Nephron progenitor cell (in vitro differentiated cells): ENCODE measurements at regions not wholly inside any gene's neighbourhood (a gene's known extent, or its start where the extent isn't known, plus 50 kb on each side); places are given as distances from the start of the nearest gene placed in this dataset.

Experiments
- DNase-seq: peaks from one replicate; pipeline ENCODE4 v3.0.0; 2021
- H3K27ac Mint-ChIP-seq: 2 replicates; pipeline ENCODE4 v1.8.0; 2021; ENCODE audit warnings: mild to moderate bottlenecking, moderate library complexity, mixed read lengths
- H3K27me3 Mint-ChIP-seq: 2 replicates; pipeline ENCODE4 v1.8.0; 2021; ENCODE audit warnings: mild to moderate bottlenecking, low read depth, mixed read lengths; ENCODE audit not compliant: poor library complexity
- H3K36me3 Mint-ChIP-seq: 2 replicates; pipeline ENCODE4 v1.8.0; 2021; ENCODE audit warnings: low read depth, mixed read lengths
- H3K4me1 Mint-ChIP-seq: 2 replicates; pipeline ENCODE4 v1.8.0; 2021; ENCODE audit warnings: mixed read lengths
- H3K4me3 Mint-ChIP-seq: 2 replicates; pipeline ENCODE4 v1.8.0; 2021; ENCODE audit warnings: mild to moderate bottlenecking, moderate library complexity, mixed read lengths
- H3K9me3 Mint-ChIP-seq: 2 replicates; pipeline ENCODE4 v1.8.0; 2021; ENCODE audit warnings: mild to moderate bottlenecking, moderate library complexity, mixed read lengths
- TF ChIP-seq, protein P1 (sequence below): fragments of 200-600 bp; sonication (generic); IDR thresholded peaks from 2 replicates; pipeline ENCODE4 v1.5.0; 2021; ENCODE audit warnings: antibody characterized with exemption

DNA sequence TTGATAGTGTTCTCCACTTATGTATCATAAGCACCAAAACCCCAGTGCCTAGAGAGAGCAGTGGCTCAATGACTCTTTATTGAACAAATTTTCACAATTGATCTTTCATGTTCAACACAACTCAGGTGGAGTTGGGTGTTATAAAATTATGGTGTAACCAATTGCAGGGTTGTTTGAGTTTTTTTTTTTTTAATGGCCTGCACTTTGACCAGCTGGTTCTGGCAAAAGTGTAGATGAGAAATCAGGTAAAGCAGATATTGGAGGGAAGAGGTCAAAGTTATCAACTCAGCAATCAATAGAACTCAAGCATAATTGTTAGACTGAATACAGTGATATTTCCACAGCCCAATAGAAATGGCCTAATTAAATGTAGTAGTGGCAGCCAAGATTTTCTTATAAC, 1386.3 kb downstream of the SUCLG1 start:
- TF ChIP-seq, protein P1, sequence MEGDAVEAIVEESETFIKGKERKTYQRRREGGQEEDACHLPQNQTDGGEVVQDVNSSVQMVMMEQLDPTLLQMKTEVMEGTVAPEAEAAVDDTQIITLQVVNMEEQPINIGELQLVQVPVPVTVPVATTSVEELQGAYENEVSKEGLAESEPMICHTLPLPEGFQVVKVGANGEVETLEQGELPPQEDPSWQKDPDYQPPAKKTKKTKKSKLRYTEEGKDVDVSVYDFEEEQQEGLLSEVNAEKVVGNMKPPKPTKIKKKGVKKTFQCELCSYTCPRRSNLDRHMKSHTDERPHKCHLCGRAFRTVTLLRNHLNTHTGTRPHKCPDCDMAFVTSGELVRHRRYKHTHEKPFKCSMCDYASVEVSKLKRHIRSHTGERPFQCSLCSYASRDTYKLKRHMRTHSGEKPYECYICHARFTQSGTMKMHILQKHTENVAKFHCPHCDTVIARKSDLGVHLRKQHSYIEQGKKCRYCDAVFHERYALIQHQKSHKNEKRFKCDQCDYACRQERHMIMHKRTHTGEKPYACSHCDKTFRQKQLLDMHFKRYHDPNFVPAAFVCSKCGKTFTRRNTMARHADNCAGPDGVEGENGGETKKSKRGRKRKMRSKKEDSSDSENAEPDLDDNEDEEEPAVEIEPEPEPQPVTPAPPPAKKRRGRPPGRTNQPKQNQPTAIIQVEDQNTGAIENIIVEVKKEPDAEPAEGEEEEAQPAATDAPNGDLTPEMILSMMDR = no peak
- Mint-ChIP-seq H3K4me3 (no peak overlapping the region), H3K9me3 (no peaks in the 10 kb centered on the region), H3K36me3 (no peaks in the 10 kb centered on the region), H3K27ac (no peak overlapping the region), H3K27me3 (no peaks in the 10 kb centered on the region), H3K4me1 (peaks cover 12% of the 10 kb centered on the region)
- no peak for DNase-seq

DNA sequence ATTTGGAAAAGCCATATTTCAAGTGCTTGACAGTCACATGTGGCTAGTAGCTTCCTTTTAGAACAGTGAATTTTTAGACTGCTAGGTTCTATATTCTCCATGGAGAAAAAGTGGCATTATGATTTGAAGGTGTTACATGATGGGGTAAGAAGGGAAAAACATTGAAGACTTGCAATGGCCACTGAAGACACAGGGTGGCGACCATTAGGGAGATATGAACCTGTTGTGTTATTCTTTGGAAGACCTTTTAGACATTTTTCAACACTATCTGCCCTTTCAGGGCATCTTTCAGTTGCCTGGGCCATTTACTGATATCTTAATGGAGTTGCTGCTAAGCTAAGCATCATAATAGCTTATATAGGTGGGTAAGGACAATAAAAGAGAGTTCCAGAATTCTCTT, 1387.2 kb downstream of the SUCLG1 start:
- TF ChIP-seq, protein P1 = no peak
- Mint-ChIP-seq H3K4me3 (no peak overlapping the region), H3K27me3 (no peaks in the 10 kb centered on the region), H3K9me3 (no peaks in the 10 kb centered on the region), H3K4me1 (peaks cover 14% of the 10 kb centered on the region), H3K36me3 (no peaks in the 10 kb centered on the region), H3K27ac (no peak overlapping the region)
- DNase-seq = no peak

DNA sequence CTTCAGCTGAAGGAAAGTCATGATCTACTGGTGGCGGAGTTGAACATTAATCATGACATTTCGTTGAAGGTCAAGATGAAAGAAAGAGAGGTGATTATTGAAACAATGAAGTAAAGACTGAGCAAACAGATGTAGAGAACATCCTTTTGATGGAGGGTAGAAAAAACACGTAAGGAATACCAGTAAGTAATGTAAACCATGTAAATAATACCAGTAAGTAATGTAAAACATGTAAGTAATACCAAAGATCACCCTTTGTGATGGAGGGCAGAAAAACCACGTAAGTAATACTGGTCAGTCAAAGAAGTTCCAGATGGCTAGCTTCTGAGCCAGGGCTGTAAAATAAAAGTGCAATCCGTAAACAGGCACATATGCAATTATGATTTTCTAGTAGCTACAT, 1387.7 kb downstream of the SUCLG1 start:
- Mint-ChIP-seq H3K27ac (no peak overlapping the region), H3K27me3 (no peaks in the 10 kb centered on the region), H3K36me3 (no peaks in the 10 kb centered on the region), H3K9me3 (no peaks in the 10 kb centered on the region), H3K4me3 (no peak overlapping the region), H3K4me1 (peaks cover 14% of the 10 kb centered on the region)
- no peak for DNase-seq
- TF ChIP-seq, protein P1 = no peak

DNA sequence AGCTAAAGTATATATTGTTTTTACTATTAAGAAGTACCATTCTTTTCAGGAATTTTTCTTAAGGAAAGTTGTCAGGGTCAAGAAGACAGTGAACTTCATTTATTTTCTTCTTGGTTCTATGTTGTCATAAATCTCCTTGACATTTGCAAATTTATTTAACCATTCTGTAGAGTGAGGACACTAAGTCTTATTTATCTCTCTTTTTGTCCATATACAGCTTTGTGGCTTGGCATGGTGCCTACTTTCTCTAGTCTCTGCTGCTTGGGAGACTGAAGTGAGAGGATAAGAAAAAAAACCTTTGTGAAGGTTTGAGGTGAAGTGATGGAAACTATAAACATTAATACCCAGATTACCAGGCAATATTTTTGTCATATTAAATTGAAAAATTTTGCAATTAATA, 1389.4 kb downstream of the SUCLG1 start:
- Mint-ChIP-seq H3K27me3 (no peaks in the 10 kb centered on the region), H3K4me1 (peaks cover 14% of the 10 kb centered on the region), H3K4me3 (no peak overlapping the region), H3K36me3 (no peaks in the 10 kb centered on the region), H3K9me3 (no peaks in the 10 kb centered on the region), H3K27ac (peak overlapping the region; percentile 41)
- DNase-seq = no peak
- TF ChIP-seq, protein P1 = no peak

DNA sequence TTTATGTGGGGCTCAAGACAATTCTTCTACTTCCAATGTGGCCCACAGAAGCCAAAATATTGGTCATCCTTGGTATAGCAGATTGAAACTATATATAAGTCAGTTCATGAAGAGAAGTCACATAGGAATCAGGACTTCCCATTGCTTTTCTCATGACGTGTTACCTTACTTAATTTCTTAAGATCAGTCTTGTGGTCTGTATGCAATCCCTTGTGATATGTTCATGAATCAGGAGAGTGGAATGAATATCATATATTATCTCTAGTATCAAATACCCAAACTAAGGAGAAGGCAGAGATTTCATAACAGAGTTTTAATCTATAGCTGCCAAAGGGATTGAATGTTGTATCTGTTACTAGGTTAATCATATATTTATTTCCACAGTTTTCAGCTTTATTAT, 1390.4 kb downstream of the SUCLG1 start:
- Mint-ChIP-seq H3K4me1 (peaks cover 14% of the 10 kb centered on the region), H3K27ac (no peak overlapping the region), H3K9me3 (no peaks in the 10 kb centered on the region), H3K4me3 (no peak overlapping the region), H3K36me3 (no peaks in the 10 kb centered on the region), H3K27me3 (no peaks in the 10 kb centered on the region)
- no peak for DNase-seq
- TF ChIP-seq, protein P1 = no peak

DNA sequence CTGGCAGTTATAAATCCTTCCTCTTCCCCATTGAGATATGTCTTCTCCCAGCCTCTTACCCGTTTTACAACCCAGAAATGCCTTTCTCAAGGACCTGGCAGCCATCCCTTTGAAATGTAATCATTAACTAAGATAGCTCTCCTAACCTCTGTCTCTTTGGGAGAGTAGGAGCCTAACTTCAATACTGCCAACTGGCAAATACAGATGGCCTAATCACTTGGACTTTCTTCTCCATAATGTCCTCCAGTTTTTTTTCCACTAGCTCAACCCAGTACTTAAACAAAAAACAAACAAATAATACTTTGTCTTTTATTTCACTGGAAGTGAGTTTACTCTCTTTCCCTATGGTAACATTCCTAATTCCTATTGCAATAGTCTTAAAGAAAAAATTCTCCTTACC, 1391.1 kb downstream of the SUCLG1 start:
- Mint-ChIP-seq H3K9me3 (no peaks in the 10 kb centered on the region), H3K27ac (peak overlapping the region; percentile 2), H3K27me3 (no peaks in the 10 kb centered on the region), H3K4me1 (peaks cover 14% of the 10 kb centered on the region), H3K36me3 (no peaks in the 10 kb centered on the region), H3K4me3 (no peak overlapping the region)
- TF ChIP-seq, protein P1 = no peak
- DNase-seq = no peak
